ENCODE measurements at regions not wholly inside any gene's neighbourhood (a gene's known extent, or its start where the extent isn't known, plus 50 kb on each side); places are given as distances from the start of the nearest gene placed in this dataset.
"Not testable (repeated sequence)": the region's sequence is repeated elsewhere in the genome, so short reads cannot be mapped to it uniquely, and the experiment has no call there.

- no peak for TF ChIP-seq ZNF274 (IDR thresholded peaks at IDR 0.05; ENCODE audit: low read depth, low read length)
- no peak overlapping the region for H3K4me3 ChIP-seq (ENCODE audit: low read length)
These were observed 1165.5 kb upstream of the SLC39A10 start for GRCh38 chr2:194491409-194492115.

- no peak overlapping the region for H3K4me3 ChIP-seq (ENCODE audit: low read length)
- no peak for TF ChIP-seq ZNF274 (IDR thresholded peaks at IDR 0.05; ENCODE audit: low read depth, low read length)
These were observed 1170.7 kb upstream of the SLC39A10 start for GRCh38 chr2:194486326-194486725.

- no peak for TF ChIP-seq ZNF274 (IDR thresholded peaks at IDR 0.05; ENCODE audit: low read depth, low read length)
- H3K4me3 ChIP-seq (ENCODE audit: low read length): no peak overlapping the region
These were observed 1174.0 kb upstream of the SLC39A10 start for GRCh38 chr2:194483041-194483440.

- no peak overlapping the region for H3K4me3 ChIP-seq (ENCODE audit: low read length)
- TF ChIP-seq ZNF274 (IDR thresholded peaks at IDR 0.05; ENCODE audit: low read depth, low read length): no peak
These were observed 1191.4 kb upstream of the SLC39A10 start for GRCh38 chr2:194465641-194466040.

- TF ChIP-seq ZNF274 (IDR thresholded peaks at IDR 0.05; ENCODE audit: low read depth, low read length): no peak
- H3K4me3 ChIP-seq (ENCODE audit: low read length): no peak overlapping the region
These were observed 1191.9 kb upstream of the SLC39A10 start for GRCh38 chr2:194464964-194465638.

- not testable (repeated sequence) for H3K4me3 ChIP-seq (ENCODE audit: low read length)
These were observed 1194.1 kb upstream of the SLC39A10 start for GRCh38 chr2:194462883-194463282.

GRCh38 chr2:194455358-194455757 is 1201.7 kb upstream of the SLC39A10 start:
- TF ChIP-seq ZNF274 (IDR thresholded peaks at IDR 0.05; ENCODE audit: low read depth, low read length): no peak
- H3K4me3 ChIP-seq (ENCODE audit: low read length): no peak overlapping the region

GRCh38 chr2:194452504-194452903 is 1204.5 kb upstream of the SLC39A10 start:
- no peak for TF ChIP-seq ZNF274 (IDR thresholded peaks at IDR 0.05; ENCODE audit: low read depth, low read length)
- no peak overlapping the region for H3K4me3 ChIP-seq (ENCODE audit: low read length)

- no peak overlapping the region for H3K4me3 ChIP-seq (ENCODE audit: low read length)
- no peak for TF ChIP-seq ZNF274 (IDR thresholded peaks at IDR 0.05; ENCODE audit: low read depth, low read length)
These were observed 1211.8 kb upstream of the SLC39A10 start for GRCh38 chr2:194445226-194445625.

GRCh38 chr2:194443926-194444325 is 1213.1 kb upstream of the SLC39A10 start:
- no peak overlapping the region for H3K4me3 ChIP-seq (ENCODE audit: low read length)
- no peak for TF ChIP-seq ZNF274 (IDR thresholded peaks at IDR 0.05; ENCODE audit: low read depth, low read length)

GRCh38 chr2:194424683-194425209 is 1232.3 kb upstream of the SLC39A10 start:
- no peak for TF ChIP-seq ZNF274 (IDR thresholded peaks at IDR 0.05; ENCODE audit: low read depth, low read length)
- no peak overlapping the region for H3K4me3 ChIP-seq (ENCODE audit: low read length)

GRCh38 chr2:194411221-194411620 is 1245.8 kb upstream of the SLC39A10 start:
- TF ChIP-seq ZNF274 (IDR thresholded peaks at IDR 0.05; ENCODE audit: low read depth, low read length): no peak

GRCh38 chr2:194395818-194396217 is 1261.2 kb upstream of the SLC39A10 start:
- no peak for TF ChIP-seq ZNF274 (IDR thresholded peaks at IDR 0.05; ENCODE audit: low read depth, low read length)

More at GRCh38 chr2:194411221-194411620, 1245.8 kb upstream of the SLC39A10 start:
- H3K4me3 ChIP-seq (ENCODE audit: low read length): no peak overlapping the region

GRCh38 chr2:194385376-194385775 is 1271.7 kb upstream of the SLC39A10 start:
- H3K4me3 ChIP-seq (ENCODE audit: low read length): no peak overlapping the region
- no peak for TF ChIP-seq ZNF274 (IDR thresholded peaks at IDR 0.05; ENCODE audit: low read depth, low read length)

More at GRCh38 chr2:194395818-194396217, 1261.2 kb upstream of the SLC39A10 start:
- no peak overlapping the region for H3K4me3 ChIP-seq (ENCODE audit: low read length)

GRCh38 chr2:194383401-194383800 is 1273.6 kb upstream of the SLC39A10 start:
- TF ChIP-seq ZNF274 (IDR thresholded peaks at IDR 0.05; ENCODE audit: low read depth, low read length): no peak
- H3K4me3 ChIP-seq (ENCODE audit: low read length): no peak overlapping the region
